HG03460 (cell line): ENCODE measurements at regions not wholly inside any gene's neighbourhood (a gene's known extent, or its start where the extent isn't known, plus 50 kb on each side); places are given as distances from the start of the nearest gene placed in this dataset.

Experiments
- ATAC-seq: cut with Tn5 transposase; IDR thresholded peaks from one replicate; pipeline ENCODE4 v1.9.1; 2021; ENCODE audit not compliant: unreplicated experiment

- ATAC-seq = peak; percentile 89
Observed at GRCh38 chr6:16078064-16078463, 50.8 kb upstream of the MYLIP start.

DNA sequence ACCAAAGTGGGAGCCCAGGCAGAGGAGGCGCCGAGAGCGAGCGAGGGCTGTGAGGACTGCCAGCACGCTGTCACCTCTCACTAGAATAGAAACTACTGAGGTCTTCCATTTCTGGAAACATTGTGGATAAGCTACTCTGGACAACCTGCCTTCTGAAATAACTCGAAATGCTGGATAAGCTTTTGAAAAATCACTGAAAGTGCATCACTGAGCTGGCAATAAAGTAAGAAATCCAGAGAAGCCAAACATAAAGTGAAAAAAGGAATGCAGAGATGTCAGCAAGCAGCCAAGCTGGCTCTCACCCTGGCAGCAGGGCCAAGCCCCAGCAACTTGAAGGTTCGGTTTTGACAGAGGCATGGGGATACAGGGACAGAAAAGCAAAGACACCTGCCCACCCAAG, 59.2 kb upstream of the MYLIP start:
- ATAC-seq = no peak

GRCh38 chr6:16069222-16069621, 59.7 kb upstream of the MYLIP start:
- ATAC-seq = no peak

DNA sequence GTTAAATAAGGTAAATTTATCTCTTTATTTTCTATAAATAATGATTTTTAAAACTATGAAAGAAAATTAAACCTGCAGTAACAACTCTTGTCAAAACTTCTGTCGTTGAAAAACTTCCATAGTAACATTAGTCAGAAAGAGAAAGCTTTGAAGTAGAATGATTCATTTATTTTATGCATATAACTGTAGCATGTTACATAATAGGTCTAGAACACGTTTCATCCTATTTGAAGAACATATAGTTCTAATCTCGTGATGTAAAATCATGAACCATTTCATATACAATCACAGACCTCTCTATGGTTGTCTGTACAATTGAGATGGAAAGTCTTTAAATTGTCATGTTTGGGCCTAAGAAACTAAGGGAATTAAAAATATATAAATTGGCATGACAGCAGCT, 61.3 kb upstream of the MYLIP start:
- ATAC-seq = no peak

DNA sequence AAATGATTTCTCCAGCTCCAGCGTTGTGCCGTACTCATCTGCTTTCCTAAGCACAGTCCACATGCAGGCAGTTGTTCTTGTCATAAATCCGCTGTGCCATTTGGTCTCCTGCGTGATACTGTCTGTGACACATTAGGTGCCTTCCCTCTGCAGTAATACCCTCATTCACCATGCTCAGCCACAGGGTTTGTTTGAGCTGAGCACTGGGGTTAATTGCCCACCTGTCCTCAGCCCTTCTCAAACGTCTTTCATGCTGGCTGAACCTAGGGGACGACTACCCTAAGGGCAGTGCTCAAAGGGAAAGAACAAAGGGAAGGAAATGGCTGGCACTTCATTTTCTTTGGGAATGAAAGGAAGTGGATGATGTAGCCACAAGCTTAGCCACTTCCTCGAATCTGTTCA, 64.2 kb upstream of the MYLIP start:
- ATAC-seq = no peak

DNA sequence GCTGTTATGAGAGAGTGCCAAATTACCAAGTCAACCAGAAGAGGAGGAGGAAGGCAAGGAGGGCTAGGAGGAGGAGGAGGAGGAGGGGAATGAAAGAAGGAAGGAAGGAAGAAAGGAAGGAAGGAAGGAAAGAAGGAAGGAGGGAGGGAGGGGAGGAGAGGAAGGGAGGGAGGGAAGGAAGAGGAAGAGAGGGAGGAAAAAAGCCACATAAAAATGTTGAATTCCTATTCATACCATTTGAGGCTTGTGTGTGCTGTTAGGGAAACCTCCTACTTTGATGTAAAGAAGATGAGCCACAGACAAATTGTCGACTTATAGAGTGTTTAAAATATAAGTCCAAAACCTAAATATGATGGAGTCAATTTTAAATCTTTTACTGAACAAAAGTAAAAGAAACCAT, 65.3 kb upstream of the MYLIP start:
- ATAC-seq = no peak

DNA sequence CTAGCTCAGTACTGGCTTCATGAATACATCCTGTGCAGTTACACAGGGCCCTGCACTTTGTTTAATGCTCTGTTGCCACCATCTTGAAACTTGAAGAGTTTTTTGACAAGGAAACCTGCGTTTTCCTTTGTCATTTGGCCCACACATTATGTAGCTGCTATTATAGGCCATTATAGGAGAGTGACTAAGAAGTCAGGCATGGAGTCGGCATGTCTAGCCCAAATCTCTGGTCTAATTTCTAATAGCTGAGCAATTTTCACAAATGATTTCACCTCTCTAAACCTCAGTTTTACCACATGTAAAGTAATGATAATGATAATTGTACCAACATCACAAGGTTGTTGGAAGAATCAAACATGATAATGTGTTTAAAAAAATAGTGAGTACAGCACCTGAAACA, 67.1 kb upstream of the MYLIP start:
- ATAC-seq = no peak

DNA sequence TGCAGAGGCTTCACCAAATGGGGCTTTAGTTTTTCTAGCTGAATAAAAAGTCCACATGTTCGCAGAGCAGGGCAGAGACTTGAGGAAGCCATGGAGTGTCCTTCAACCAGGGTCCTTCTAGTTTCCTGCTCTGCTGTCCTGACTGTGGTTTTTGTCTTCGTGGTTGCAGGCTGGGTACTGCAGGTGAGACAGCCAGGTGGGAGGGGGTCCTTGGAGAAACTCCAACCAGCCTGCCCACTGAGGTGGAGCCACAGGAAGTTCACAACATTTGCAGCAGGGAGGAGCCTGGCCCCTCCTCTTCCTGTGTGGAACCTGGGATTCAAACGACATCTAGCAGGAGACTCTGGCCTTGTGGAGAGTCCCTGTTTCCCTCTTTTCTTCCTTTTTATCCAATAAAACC, 68.8 kb upstream of the MYLIP start:
- ATAC-seq = no peak

GRCh38 chr6:16059496-16059895, 69.4 kb upstream of the MYLIP start:
- ATAC-seq = no peak

DNA sequence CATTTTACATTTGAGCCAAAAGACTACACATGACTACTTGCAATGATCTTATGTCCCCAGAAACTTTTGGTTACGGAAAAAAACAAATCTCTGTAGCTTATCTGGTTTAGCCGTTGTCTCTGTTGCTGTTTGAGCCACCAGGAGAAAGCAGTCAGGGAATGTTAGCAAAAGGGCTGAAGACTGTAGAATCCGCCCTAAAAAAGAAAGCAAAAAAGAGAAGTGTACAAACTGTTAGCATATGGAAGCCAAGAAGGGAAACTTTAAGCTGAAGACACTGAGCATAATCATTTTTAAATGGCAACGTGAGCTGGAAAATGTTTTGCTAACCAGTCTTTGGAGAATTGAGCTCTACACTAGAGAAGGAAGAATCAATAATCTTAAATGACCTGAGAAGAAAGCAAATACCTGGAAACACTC, 69.9 kb upstream of the MYLIP start:
- no peak for ATAC-seq

DNA sequence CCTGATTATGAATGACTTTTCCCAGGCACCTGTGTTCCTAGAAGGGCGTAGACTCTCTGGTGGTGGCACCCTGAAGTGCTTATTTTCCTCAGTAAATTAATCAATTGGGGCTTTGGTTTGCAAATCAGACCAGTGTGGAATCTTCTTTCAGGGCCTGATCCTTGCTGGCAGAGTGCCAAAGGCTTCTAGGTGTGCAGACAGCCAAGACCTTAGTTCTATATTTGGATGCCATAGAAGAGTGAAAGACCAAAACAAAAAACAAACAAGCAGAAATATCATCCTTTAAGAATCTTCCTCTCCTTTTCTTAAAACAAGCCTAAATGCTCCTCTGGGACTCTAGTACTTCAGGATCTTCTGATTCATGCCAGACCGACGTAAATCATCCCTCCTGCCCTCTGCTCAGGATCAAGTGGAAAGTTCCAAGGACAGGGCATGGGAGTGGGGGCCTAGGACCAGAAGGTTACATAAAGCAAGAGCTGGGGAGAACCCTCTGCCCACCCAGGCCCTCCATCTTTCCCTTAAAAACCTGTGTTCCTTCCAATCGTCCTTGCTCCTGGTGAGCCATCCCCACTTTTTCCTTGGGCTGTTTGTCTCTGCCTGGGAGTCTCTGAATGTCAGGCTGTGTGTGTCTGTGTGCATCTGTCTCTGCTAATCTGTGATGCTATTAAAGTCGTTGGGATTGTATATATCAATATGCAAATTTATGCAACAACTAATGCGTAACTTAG, 70.5 kb upstream of the MYLIP start:
- ATAC-seq = no peak

GRCh38 chr6:16057446-16057845, 71.4 kb upstream of the MYLIP start:
- ATAC-seq = no peak

- no peak for ATAC-seq
Observed at GRCh38 chr6:16056263-16056870, 72.5 kb upstream of the MYLIP start.

DNA sequence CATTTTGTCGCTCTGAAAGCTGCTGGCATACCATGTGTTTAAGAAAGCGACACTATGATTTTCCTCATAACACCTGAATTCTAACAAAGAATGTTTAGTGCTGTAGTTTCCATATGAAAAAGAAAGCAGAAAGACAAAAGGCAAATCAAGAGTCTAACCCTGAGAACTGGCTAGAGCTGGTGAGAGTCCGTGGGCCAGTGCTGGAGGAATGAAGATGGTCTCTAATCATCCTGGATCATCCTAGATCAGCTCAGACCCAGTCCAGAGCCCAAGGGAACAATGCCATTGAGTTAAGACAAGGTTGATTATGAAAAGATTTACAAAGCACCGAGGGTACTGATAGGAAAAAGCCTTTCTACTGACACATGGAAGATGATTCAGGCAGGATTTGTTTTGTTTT, 73.0 kb upstream of the MYLIP start:
- ATAC-seq = no peak

DNA sequence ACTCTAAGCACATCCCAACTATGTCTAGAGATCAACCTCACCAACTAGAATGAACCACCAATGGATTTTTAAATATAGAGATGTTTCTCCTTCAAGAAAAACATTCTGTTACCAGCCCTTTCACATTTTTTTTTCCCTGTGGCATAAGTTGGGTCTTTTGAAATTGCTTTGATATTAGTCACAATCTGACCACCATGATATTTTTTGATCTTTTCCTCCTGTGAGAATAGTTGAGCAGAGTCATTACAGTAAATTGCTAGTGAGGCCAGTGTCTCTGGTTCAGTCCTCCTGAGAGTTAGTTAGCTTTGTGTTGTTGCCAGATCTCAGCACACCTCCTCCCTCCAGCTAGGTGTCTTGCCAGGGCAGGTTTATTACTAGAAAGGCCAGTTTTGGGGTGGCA, 79.7 kb upstream of the MYLIP start:
- no peak for ATAC-seq

DNA sequence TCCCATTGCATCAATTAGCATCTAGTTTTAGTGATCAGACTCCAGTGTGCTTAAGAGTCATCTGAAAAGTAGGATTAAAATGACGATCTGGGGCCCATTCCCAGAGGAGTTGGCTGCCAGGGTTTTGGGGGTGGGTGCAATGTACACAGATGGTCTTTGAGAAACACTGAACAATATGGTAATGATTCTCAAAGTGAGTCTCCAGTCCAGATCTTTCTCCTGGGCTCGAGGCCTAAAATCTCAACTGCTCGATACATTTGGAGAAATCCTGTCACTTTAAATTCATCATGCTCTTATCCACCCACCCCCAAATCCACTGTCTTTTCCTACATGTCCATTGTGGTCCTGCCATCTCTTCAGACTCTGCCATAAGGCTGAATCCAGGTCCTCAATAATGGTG, 80.7 kb upstream of the MYLIP start:
- no peak for ATAC-seq

GRCh38 chr6:16047435-16047990, 81.4 kb upstream of the MYLIP start:
- ATAC-seq = no peak

DNA sequence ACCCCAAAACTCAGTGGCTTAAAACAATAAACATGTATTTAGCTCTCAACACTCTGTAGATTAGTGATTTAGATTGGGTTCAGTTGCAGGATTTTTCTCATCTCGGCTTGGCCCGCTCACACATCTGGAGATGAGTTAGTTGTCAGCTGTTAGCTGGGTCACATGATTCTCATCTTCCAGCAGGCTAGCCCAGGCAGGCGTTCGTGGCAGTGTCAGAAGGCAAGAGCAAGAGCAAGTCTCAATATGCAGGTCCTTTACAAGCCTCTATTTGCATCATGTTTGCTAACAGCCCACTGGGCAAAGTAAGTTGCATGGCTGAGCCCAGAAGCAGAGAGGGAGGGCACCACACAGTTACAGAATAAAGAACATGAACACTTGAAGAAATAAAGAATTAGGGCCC, 83.6 kb upstream of the MYLIP start:
- ATAC-seq = no peak

DNA sequence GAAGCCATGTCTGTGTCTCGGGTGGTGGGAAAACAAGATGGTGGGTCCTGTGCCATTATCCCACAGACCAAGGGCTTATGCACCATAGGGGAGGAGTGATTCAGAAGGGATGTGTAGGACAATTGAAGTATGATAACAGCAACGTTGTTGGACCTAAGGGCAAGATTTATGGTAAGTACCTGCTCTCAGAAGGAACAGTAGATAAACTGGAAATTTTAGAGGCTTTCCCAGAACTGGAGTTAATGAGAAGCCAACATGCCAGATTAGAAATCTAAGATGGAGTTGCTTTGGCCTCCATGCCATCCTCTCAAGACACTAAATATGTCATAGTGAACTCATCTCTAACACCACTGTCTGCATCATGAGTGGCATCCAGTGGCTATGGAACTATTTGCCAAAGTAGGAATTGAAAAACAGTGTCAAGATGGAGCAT, 84.7 kb upstream of the MYLIP start:
- ATAC-seq = no peak

DNA sequence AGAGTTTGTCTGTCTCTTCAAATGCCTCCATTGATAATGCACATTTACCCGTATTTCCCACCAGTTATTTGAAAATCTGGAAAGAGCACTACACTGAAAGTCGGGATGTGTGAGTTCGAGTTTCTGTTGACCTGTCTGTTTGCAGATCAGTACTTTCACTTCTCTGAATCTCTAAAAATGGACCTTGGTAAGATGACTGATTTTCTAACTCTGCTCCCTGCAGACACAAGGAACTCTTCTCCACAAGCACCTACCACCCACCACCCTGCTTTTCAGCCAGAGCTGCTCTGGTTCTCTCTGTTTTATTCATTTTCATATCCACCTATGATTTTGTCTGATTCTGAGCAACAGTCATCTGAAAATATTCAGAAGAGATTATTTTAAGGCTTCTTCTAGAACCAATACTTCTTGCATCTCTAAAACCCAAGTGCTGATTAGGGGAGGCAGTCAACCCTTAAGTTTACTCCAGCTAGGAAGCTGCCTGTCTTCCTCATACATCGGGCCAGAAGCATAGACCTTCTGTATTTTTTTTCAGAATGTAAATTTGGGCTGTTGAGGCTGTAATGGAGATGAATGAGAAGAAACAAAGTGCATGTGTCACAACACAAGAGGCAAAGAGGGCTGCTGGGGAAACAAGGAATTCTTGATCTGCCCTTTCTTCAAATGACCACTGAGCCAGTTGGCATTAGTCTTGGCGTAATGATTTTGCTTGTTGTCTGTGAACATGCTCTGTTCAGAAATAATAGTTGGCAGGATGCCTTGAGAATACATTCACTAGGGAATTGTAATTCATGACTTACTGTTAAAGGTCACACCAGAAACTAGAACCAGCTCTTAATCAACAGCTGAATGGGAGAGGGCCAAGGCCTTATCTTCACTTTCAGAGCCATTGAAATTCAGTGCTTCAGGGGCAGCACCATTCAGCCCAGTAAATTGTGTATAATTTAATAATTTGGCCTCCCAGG, 85.4 kb upstream of the MYLIP start:
- peak; percentile 51 for ATAC-seq

- ATAC-seq = no peak
Observed at GRCh38 chr6:16042751-16043150, 86.1 kb upstream of the MYLIP start.

GRCh38 chr6:16041327-16041726, 87.6 kb upstream of the MYLIP start:
- no peak for ATAC-seq
